Spinal cord (tissue), 9 donors: ENCODE measurements at regions not wholly inside any gene's neighbourhood (a gene's known extent, or its start where the extent isn't known, plus 50 kb on each side); places are given as distances from the start of the nearest gene placed in this dataset.
A peak's percentile ranks its signal among the peaks of the same experiment; 100 is the strongest.

Source experiments
- DNase-seq, 6 donors: peaks; one replicate each; pipeline versions ENCODE4 v3.0.0 to v3.0.0-alpha.2; 2013 to 2015; ENCODE audit warnings: low spot score in 6 of 6, low read depth in 4 of 6
- H3K27ac ChIP-seq: one replicate; pipeline ENCODE4 v1.5.1; 2013; ENCODE audit warnings: low read depth, low read length, control low read depth
- H3K27me3 ChIP-seq: one replicate; pipeline ENCODE4 v1.6.1; 2013; ENCODE audit warnings: low read length; ENCODE audit not compliant: control insufficient read depth, insufficient read depth
- H3K36me3 ChIP-seq: one replicate; pipeline ENCODE4 v1.6.1; 2013; ENCODE audit warnings: low read length; ENCODE audit not compliant: control insufficient read depth, insufficient read depth
- H3K4me1 ChIP-seq: one replicate; pipeline ENCODE4 v1.6.1; 2013; ENCODE audit warnings: low read length; ENCODE audit not compliant: control insufficient read depth, insufficient read depth
- H3K4me3 ChIP-seq: one replicate; pipeline ENCODE4 v1.5.1; 2013; ENCODE audit warnings: low read depth, low read length, control low read depth
- H3K9me3 ChIP-seq: one replicate; pipeline ENCODE4 v1.6.1; 2013; ENCODE audit warnings: low read length; ENCODE audit not compliant: control insufficient read depth, insufficient read depth
- WGBS: methylation state at CpG from one replicate; pipeline ENCODE4 v1.1.5; 2013; ENCODE audit warnings: missing lambda C conversion rate; ENCODE audit not compliant: insufficient coverage; 5-methylcytosine and 5-hydroxymethylcytosine counted together
- donor health status: healthy.

- no peak overlapping the region for H3K27ac ChIP-seq
- no peak overlapping the region for H3K4me3 ChIP-seq
- no peaks in the 10 kb centered on the region for H3K27me3 ChIP-seq
- no peaks in the 10 kb centered on the region for H3K4me1 ChIP-seq
- WGBS: no CpG with 5 or more reads among the region's 2 CpGs
- H3K36me3 ChIP-seq: no peaks in the 10 kb centered on the region
- no peak for DNase-seq
- no peaks in the 10 kb centered on the region for H3K9me3 ChIP-seq
Observed at GRCh38 chr12:87642245-87642644, 387.0 kb downstream of the C12orf50 start.

GRCh38 chr12:87618199-87618598 lies 411.0 kb downstream of the C12orf50 start:
- H3K27ac ChIP-seq: no peak overlapping the region
- H3K36me3 ChIP-seq: no peaks in the 10 kb centered on the region
- H3K27me3 ChIP-seq: no peaks in the 10 kb centered on the region
- no peaks in the 10 kb centered on the region for H3K4me1 ChIP-seq
- no peak overlapping the region for H3K4me3 ChIP-seq
- DNase-seq: no peak
- H3K9me3 ChIP-seq: no peaks in the 10 kb centered on the region

DNA sequence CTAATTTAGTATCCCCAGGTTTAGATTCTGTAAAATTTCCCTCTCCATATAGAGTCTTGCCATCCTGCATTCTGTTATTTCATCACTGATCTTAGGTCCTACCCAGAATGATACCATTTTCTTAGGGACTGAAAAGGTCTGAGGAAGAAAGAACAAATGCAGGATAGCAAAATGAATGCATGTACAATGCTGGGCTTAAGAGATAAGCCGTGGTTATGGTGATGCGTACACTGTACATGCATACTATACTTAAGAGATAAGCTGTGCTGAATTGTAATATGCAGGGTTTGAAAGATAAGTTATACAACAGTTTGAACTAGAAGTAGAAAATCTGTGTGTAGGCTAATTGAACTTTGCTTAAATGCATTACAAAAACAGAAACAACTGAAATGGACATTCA lies 416.2 kb downstream of the C12orf50 start:
- DNase-seq: no peak
- no peak overlapping the region for H3K4me3 ChIP-seq
- no peaks in the 10 kb centered on the region for H3K27me3 ChIP-seq
- no peaks in the 10 kb centered on the region for H3K4me1 ChIP-seq
- WGBS: no CpG with 5 or more reads among the region's 2 CpGs
- no peak overlapping the region for H3K27ac ChIP-seq
- H3K36me3 ChIP-seq: no peaks in the 10 kb centered on the region
- no peaks in the 10 kb centered on the region for H3K9me3 ChIP-seq

GRCh38 chr12:87608321-87608720 lies 420.9 kb downstream of the C12orf50 start:
- Histone ChIP-seq H3K27ac (no peak overlapping the region), H3K9me3 (no peaks in the 10 kb centered on the region), H3K36me3 (no peaks in the 10 kb centered on the region), H3K27me3 (no peaks in the 10 kb centered on the region), H3K4me1 (no peaks in the 10 kb centered on the region), H3K4me3 (no peak overlapping the region)
- 100% methylated on average over 2 of the region's 2 CpGs for WGBS
- no peak for DNase-seq

DNA sequence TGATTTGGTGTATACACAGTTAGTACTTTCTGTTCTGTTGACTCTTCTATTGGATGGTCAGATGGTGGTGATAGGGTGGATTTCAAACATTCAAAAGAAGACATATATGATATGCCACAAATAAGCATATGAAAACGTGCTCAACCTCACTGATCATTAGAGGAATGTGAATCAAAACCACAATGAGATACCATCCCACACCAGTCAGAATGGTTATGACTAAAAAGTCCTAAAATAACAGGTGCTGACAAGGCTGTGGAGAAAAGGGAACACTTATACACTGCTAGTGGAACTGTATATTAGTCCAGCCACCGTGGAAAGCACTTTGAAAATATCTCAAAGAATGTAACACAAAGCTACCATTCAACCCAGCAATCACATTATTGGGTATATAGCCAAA lies 425.5 kb downstream of the C12orf50 start:
- H3K27me3 ChIP-seq: no peaks in the 10 kb centered on the region
- DNase-seq: no peak
- no peaks in the 10 kb centered on the region for H3K36me3 ChIP-seq
- H3K27ac ChIP-seq: no peak overlapping the region
- WGBS: no CpG with 5 or more reads among the region's 2 CpGs
- no peaks in the 10 kb centered on the region for H3K4me1 ChIP-seq
- H3K4me3 ChIP-seq: no peak overlapping the region
- H3K9me3 ChIP-seq: no peaks in the 10 kb centered on the region

GRCh38 chr12:87599459-87599858 lies 429.7 kb downstream of the C12orf50 start:
- H3K27me3 ChIP-seq: no peaks in the 10 kb centered on the region
- WGBS: no CpG with 5 or more reads among the region's 3 CpGs
- no peaks in the 10 kb centered on the region for H3K4me1 ChIP-seq
- no peak overlapping the region for H3K27ac ChIP-seq
- no peaks in the 10 kb centered on the region for H3K36me3 ChIP-seq
- H3K9me3 ChIP-seq: no peaks in the 10 kb centered on the region
- DNase-seq: no peak
- no peak overlapping the region for H3K4me3 ChIP-seq

DNA sequence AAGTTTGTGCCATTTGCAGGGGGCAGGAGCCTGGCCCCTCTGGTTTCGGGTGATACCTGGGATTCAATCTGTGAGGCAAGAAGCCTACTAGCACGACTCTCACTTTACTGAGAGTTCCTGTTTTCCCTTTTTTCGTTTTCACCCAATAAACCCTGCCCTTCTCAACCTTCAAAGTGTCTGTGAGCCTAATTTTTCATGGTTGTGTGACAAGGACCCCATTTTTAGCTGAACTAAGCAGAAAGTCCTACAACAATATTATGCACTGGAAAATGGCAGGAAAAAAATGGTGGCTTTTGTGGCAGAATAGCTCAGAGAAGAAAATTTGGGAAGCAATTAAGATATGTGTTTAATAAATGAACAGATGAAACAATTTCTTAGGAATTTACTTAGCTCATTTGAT lies 432.1 kb downstream of the C12orf50 start:
- Histone ChIP-seq H3K9me3 (no peaks in the 10 kb centered on the region), H3K27me3 (no peaks in the 10 kb centered on the region), H3K27ac (no peak overlapping the region), H3K36me3 (no peaks in the 10 kb centered on the region), H3K4me3 (no peak overlapping the region), H3K4me1 (no peaks in the 10 kb centered on the region)
- no peak for DNase-seq
- WGBS: 67% methylated on average over 1 of the region's 3 CpGs

- no CpG with 5 or more reads among the region's 1 CpG for WGBS
- H3K27ac ChIP-seq: no peak overlapping the region
Observed at GRCh38 chr12:87596636-87597035, 432.6 kb downstream of the C12orf50 start.

GRCh38 chr12:87596134-87596533 lies 433.1 kb downstream of the C12orf50 start:
- 100% methylated on average over 1 of the region's 5 CpGs for WGBS
- H3K9me3 ChIP-seq: no peaks in the 10 kb centered on the region
- no peaks in the 10 kb centered on the region for H3K27me3 ChIP-seq
- H3K4me3 ChIP-seq: no peak overlapping the region
- H3K27ac ChIP-seq: no peak overlapping the region
- DNase-seq: no peak
- no peaks in the 10 kb centered on the region for H3K4me1 ChIP-seq
- H3K36me3 ChIP-seq: no peaks in the 10 kb centered on the region

More at GRCh38 chr12:87596636-87597035, 432.6 kb downstream of the C12orf50 start:
- H3K4me1 ChIP-seq: no peaks in the 10 kb centered on the region
- H3K27me3 ChIP-seq: no peaks in the 10 kb centered on the region
- H3K36me3 ChIP-seq: no peaks in the 10 kb centered on the region
- DNase-seq: no peak
- no peaks in the 10 kb centered on the region for H3K9me3 ChIP-seq
- no peak overlapping the region for H3K4me3 ChIP-seq

DNA sequence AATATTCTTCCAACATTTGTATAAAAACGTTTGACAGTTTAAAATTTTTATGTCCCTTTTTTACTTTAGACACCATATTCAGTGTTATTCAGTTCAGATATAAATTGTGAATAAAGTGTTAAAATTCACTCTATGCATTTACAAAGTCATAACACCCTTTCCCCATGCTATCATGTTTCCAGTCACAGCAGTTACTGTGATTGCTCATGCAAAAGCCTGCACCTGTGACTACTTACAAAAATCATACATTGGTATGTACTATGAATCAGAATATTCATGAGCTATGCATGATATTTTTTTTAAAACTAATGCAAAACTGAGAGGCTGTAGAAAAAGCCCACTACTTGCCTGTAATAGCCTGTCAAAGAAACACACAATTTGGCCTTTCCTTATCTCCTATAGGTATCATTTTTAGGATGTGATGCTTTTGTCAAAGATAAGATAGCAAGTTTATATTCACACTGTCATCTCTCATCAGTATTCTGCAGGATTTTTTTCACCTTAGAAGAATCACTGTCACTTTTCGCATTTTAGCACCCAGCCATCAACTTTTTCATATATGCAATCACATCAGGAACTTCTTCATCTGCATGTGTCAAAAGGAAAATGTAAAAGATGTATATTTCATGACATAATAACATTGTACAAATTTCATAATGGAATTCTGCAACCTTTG lies 443.2 kb downstream of the C12orf50 start:
- H3K4me1 ChIP-seq: no peaks in the 10 kb centered on the region
- H3K4me3 ChIP-seq: no peak overlapping the region
- H3K9me3 ChIP-seq: no peaks in the 10 kb centered on the region
- no peaks in the 10 kb centered on the region for H3K36me3 ChIP-seq
- no peak overlapping the region for H3K27ac ChIP-seq
- WGBS: no CpG with 5 or more reads among the region's 2 CpGs
- DNase-seq: peak in 1 of 6 donors; percentile 13
- H3K27me3 ChIP-seq: no peaks in the 10 kb centered on the region
